CD1c-positive myeloid dendritic cell (primary cell): ENCODE measurements at regions not wholly inside any gene's neighbourhood (a gene's known extent, or its start where the extent isn't known, plus 50 kb on each side); places are given as distances from the start of the nearest gene placed in this dataset.

ENCODE experiments used
- DNase-seq: peaks from one replicate; pipeline ENCODE4 v3.0.0-alpha.2; 2016; ENCODE audit errors: extremely low spot score

DNA sequence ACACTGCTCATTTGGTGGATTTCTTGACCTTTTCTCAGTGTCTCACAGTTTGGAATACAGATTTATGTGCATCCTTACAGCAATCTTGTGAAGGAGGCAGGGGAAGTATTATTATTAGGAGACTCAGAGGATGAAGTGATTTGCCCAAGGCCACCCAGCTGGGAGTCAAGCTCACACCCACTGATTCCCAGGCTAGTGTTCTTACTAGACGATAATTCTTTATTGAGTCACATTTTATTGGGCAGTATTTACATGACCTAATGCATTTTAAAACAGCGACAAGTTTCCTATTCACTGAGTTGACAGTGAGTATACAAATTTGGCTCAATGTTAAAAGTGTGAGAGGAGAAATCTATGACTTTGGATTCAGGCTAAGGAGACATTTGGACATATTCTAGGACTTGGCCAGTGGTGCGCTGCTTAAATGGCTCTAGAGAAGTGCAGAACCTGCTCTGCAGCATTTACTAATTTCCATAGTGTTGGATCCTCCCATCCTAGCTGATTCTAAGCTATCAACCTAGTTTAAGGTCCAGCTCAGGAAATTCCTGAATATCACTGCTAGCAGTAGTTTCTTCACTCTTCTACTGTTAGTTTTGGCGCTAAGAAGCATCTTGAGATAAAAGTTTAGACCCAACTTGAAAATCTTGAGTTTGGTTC lies 199.3 kb downstream of the MTX2 start:
- no peak for DNase-seq

DNA sequence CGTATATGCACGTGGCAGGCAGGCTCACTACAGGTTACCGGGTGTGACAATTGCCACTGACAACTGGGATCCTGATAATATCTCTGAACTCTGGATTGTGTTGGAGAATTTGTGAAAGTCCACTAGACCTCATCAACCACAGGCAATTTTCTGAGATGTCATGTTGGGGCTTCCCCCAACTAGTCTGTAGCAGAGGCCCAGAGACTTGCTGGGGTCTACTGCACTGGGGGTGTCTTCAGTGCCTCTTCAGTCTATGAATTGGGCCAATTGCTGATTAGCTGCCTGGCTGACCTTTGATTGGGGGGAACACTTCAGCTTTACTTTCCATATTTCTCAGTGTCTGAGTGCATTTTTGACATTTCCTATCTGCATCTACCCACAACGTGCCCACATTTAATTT lies 201.5 kb downstream of the MTX2 start:
- DNase-seq = no peak

DNA sequence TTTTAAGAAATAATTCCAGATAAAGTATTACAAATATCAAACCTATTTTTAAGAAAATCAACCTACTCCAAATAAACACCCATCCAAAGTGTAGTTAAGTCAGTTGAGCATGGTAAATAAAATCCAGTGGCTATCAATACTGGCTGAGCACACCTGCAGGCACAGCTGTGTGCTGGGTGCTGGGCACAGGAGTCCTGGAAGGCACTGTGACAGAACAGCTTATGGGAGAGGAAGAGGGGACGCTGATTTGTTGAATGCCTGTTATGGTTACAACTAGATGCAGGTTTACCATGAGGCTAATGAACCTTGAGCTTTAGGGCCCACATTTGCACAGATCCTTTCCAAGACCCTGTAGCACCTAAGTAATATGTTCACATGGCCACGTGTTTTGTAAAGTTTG lies 202.7 kb downstream of the MTX2 start:
- no peak for DNase-seq

DNA sequence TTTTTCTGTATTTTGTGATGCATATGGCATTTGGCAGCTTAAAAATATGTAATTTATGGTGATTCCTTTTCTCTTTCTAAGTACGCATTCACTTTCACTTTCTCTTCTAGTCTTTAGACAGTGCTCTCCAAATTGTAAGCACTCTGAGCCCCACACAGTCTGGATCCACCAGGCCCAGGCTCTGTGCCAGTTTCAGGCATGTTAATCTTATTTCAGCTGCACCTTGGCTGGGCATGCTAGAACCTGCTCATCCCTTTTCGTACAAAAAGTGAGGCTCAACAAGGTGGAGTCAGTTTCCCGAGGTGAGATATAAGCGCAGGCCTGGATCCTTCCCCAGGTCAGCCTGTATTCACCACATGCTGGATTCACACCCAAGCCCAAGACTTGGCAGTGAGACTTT lies 203.9 kb downstream of the MTX2 start:
- DNase-seq = no peak

DNA sequence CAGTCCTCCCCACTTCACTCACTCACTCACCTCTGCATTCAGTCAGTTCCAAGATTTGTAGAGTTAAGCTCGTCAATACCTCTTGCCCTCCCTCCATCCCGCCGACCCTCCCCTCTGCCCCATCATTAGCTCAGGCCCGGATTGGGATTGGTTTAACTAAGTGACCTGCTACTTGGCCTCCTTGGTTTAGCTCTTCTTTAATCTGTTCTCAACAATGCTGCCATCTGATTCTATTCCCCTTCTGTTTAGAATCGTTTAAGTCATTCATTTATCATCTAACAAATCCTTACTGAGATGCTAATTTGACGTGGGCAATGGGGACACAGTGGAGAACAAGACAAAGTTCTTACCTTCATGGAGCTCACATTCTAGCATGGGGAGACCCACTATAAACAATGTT lies 204.6 kb downstream of the MTX2 start:
- DNase-seq = no peak

DNA sequence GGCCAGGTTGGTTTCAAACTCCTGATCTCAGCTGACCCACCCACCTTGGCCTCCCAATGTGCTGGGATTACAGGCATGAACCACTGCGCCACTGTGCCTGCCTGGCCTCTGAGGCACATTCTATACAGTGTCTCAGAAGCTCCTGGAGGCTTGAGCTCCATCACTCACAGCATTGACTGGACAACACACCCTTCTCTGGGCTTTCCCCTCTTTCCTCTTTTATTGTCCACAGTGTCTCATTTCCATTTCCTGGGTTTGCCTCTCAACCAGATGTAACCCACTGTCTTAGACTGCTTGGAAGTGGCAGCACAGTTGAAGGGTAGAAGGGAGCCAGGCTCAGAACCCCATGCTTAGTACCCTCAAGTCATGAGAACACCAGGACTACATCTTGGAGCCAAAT lies 208.1 kb downstream of the MTX2 start:
- no peak for DNase-seq

DNA sequence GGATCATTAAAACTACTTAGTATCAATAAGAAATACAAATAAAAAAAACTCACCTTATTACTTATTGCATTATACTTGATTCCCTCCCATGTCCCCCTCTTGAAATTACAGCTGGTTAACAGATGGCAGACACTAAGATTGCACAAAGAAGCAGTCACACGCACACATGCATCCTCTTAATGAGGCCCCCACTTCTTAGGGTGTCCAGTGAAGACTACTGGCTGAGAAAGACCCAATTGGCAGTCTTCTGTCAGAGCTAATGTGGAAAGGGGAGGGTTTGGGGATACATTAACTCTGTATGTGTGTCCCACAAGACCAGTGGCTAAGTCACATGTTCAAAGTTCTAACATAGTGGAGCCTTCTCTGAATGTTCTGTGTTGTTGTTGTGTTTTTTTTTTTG lies 210.7 kb downstream of the MTX2 start:
- no peak for DNase-seq

GRCh38 chr2:176482107-176482506 lies 212.9 kb downstream of the MTX2 start:
- no peak for DNase-seq

DNA sequence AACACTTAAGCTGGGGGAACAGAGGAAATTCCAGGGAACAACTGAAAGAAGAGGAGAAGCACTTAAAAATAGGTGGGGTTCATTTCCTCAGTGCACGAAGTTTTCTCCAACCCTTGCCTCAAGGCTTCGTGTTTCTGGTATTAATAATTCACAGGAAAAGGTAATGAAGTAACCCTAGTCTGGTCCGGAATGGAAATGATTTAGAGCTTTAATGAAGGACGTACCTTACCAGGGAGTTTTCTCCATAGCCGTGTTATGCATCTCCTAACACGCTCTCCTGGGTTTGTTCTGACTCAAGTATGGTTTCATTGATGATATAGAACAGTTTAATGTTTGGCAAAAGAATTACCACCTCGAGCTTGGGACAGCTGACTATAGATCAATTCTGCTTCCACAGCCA lies 214.2 kb downstream of the MTX2 start:
- DNase-seq = no peak

- no peak for DNase-seq
These were observed 214.8 kb downstream of the MTX2 start for GRCh38 chr2:176483901-176484568.

GRCh38 chr2:176484838-176485237 lies 215.6 kb downstream of the MTX2 start:
- DNase-seq = no peak

DNA sequence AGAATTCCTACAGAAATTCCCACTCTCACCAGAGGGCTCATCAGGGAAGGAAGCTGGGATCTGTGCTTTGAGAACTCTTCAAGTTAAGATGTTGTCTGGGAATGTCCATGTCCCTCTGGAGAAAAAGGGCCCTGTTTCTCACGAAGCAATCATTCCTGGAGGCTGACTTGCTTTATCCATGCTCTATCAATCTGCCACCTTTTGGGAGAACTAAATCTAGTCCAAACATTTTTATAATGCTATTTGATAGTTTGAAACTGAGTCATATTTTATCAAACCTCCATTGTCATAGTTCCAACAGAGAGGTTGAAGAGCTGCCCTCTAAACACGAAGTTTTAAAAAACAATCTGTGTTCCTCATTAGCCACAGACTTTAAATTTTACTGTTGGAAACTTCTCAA lies 219.2 kb downstream of the MTX2 start:
- DNase-seq = no peak

GRCh38 chr2:176490061-176490861 lies 221.0 kb downstream of the MTX2 start:
- DNase-seq = no peak

GRCh38 chr2:176491172-176491904 lies 222.1 kb downstream of the MTX2 start:
- DNase-seq = no peak

- no peak for DNase-seq
These were observed 223.3 kb downstream of the MTX2 start for GRCh38 chr2:176492583-176492982.

GRCh38 chr2:176493226-176493825 lies 224.1 kb downstream of the MTX2 start:
- DNase-seq = no peak

GRCh38 chr2:176493909-176494308 lies 224.7 kb downstream of the MTX2 start:
- no peak for DNase-seq

DNA sequence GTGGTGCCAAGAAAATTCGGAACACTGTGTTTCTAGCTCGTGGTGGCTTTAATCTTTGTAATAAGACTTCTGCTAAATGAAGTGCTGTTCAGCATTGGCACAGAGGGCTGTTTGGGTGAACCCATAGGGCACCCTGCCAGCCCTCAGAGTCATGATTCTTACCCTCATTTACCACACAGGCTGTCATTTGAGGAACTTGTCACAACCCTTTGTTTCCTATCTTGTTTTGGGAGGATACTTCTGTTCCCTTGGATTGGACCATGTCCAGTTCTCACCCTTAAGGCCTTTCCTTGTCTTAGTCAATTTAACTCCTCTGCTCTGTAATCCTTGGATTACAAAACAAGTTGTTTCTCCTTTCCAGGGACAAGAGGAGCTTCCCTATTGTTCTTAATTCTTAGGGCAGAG lies 225.7 kb downstream of the MTX2 start:
- peak; percentile 35 for DNase-seq

DNA sequence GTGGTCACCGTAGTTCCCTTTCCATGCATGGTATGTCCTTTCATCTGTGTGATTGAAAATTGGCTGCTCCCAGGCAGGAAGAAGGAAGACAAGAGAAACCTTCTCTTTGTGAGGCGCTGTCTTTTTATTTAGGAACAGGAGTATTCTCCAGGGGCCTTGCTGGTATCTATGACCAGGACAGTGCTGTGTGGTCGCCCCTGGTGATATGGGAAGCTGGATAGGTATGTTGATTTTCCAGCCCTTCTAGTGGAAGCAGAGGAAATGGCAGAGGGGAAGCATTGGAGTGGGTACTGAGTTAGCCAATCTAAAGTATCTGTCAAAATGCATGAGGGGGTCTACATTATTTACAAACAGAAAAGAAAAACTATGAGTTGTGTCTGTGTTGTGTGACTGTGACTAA lies 226.6 kb downstream of the MTX2 start:
- DNase-seq = no peak

GRCh38 chr2:176496761-176497160 lies 227.5 kb downstream of the MTX2 start:
- DNase-seq = peak; percentile 4

DNA sequence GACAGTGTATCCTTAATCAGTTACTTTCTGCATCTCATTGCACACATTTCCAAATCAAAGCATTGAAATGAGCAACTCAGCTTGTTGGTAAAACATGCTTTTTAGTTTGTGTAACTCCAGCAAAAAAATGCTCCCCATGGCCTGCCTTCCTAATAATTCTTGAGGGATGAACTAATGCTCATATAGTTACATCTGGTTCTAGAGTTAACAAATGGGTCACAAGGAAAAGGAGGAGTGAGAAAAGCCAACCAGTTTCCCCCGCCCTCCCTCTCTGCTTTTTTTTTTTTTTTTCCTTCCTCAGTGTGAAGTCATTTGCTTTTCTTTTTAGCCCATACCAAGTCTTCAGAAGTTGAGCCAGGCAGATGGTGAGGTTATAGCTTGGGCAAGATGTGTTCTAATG lies 231.7 kb downstream of the MTX2 start:
- no peak for DNase-seq

GRCh38 chr2:176501617-176502016 lies 232.4 kb downstream of the MTX2 start:
- no peak for DNase-seq
